ENCODE measurements at regions not wholly inside any gene's neighbourhood (a gene's known extent, or its start where the extent isn't known, plus 50 kb on each side); places are given as distances from the start of the nearest gene placed in this dataset.
"Not testable (repeated sequence)": the region's sequence is repeated elsewhere in the genome, so short reads cannot be mapped to it uniquely, and the experiment has no call there.

- Histone ChIP-seq H3K4me3 (no peak overlapping the region), H3K27ac (no peak overlapping the region), H3K4me1 (replicated peaks in 1 of 2) (no peaks in the 10 kb centered on the region)
- ATAC-seq (replicated peaks in 6 of 8) = no peak
- WGBS, 10 experiments = 0 to 100% (median 70%) methylated on average over 1 to 2 of the region's 2 CpGs; no CpG with 5 or more reads in 1 of the 10 experiments
- in situ Hi-C loops (cut with MboI; ENCODE audit: low pct_unique_long_range_greater_than_20kb in 2 of 9, low sequenced_read_pairs in 9 of 9, unreplicated experiment in 9 of 9) = no loop called here
Observed at GRCh38 chr5:115718927-115719326, 93.1 kb upstream of the TMED7 start.

GRCh38 chr5:115713408-115713807, 87.6 kb upstream of the TMED7 start:
- Histone ChIP-seq H3K4me3 (no peak overlapping the region), H3K4me1 (replicated peaks in 1 of 2) (peaks cover 0 to 12% of the 10 kb centered on the region in 2 donors), H3K27ac (no peak overlapping the region)
- in situ Hi-C loops (cut with MboI; ENCODE audit: low pct_unique_long_range_greater_than_20kb in 2 of 9, low sequenced_read_pairs in 9 of 9, unreplicated experiment in 9 of 9) = no loop called here
- no peak for ATAC-seq (replicated peaks in 6 of 8)

GRCh38 chr5:115709585-115709984, 83.7 kb upstream of the TMED7 start:
- peak in 5 of 8 experiments; percentile 49 to 100 (median 69) for ATAC-seq (replicated peaks in 6 of 8)
- in situ Hi-C loops (cut with MboI; ENCODE audit: low pct_unique_long_range_greater_than_20kb in 2 of 9, low sequenced_read_pairs in 9 of 9, unreplicated experiment in 9 of 9) = no loop called here
- Histone ChIP-seq H3K4me3 (no peak overlapping the region), H3K4me1 (replicated peaks in 1 of 2) (peaks cover 0 to 12% of the 10 kb centered on the region in 2 donors), H3K27ac (no peak overlapping the region)
- 0 to 68% (median 28%) methylated on average over 1 to 3 of the region's 3 CpGs; no CpG with 5 or more reads in 4 of the 10 experiments for WGBS, 10 experiments

- in situ Hi-C loops (cut with MboI; ENCODE audit: low pct_unique_long_range_greater_than_20kb in 2 of 9, low sequenced_read_pairs in 9 of 9, unreplicated experiment in 9 of 9) = no loop called here
- WGBS, 10 experiments = 7 to 100% (median 80%) methylated on average over 1 to 2 of the region's 2 CpGs; no CpG with 5 or more reads in 2 of the 10 experiments
- H3K4me1 ChIP-seq (replicated peaks in 1 of 2) = peaks cover 0 to 12% of the 10 kb centered on the region in 2 donors
- no peak overlapping the region for H3K27ac ChIP-seq
- no peak overlapping the region for H3K4me3 ChIP-seq
- no peak for ATAC-seq (replicated peaks in 6 of 8)
Observed at GRCh38 chr5:115708819-115709477, 83.1 kb upstream of the TMED7 start.

GRCh38 chr5:115703514-115703913, 77.7 kb upstream of the TMED7 start:
- H3K27ac ChIP-seq = no peak overlapping the region
- H3K4me1 ChIP-seq (replicated peaks in 1 of 2) = no peaks in the 10 kb centered on the region
- WGBS, 10 experiments = 46 to 100% (median 75%) methylated on average over 1 to 3 of the region's 3 CpGs; no CpG with 5 or more reads in 2 of the 10 experiments
- ATAC-seq (replicated peaks in 6 of 8) = no peak
- in situ Hi-C loops (cut with MboI; ENCODE audit: low pct_unique_long_range_greater_than_20kb in 2 of 9, low sequenced_read_pairs in 9 of 9, unreplicated experiment in 9 of 9) = no loop called here
- H3K4me3 ChIP-seq = no peak overlapping the region

- in situ Hi-C loops (cut with MboI; ENCODE audit: low pct_unique_long_range_greater_than_20kb in 2 of 9, low sequenced_read_pairs in 9 of 9, unreplicated experiment in 9 of 9) = no loop called here
- Histone ChIP-seq H3K4me3 (no peak overlapping the region), H3K4me1 (replicated peaks in 1 of 2) (no peaks in the 10 kb centered on the region), H3K27ac (no peak overlapping the region)
- 32 to 100% (median 65%) methylated on average over 3 to 4 of the region's 4 CpGs for WGBS, 10 experiments
- ATAC-seq (replicated peaks in 6 of 8) = peak in 3 of 8 experiments; percentile 26 to 71 (median 32)
Observed at GRCh38 chr5:115702025-115702424, 76.2 kb upstream of the TMED7 start.

- no peaks in the 10 kb centered on the region for H3K4me1 ChIP-seq (replicated peaks in 1 of 2)
- in situ Hi-C loops (cut with MboI; ENCODE audit: low pct_unique_long_range_greater_than_20kb in 2 of 9, low sequenced_read_pairs in 9 of 9, unreplicated experiment in 9 of 9) = no loop called here
- WGBS, 10 experiments = 0 to 92% (median 53%) methylated on average over 1 to 3 of the region's 3 CpGs
- ATAC-seq (replicated peaks in 6 of 8) = no peak
- H3K4me3 ChIP-seq = no peak overlapping the region
- H3K27ac ChIP-seq = no peak overlapping the region
Observed at GRCh38 chr5:115699967-115700366, 74.1 kb upstream of the TMED7 start.

GRCh38 chr5:115696141-115696650, 70.4 kb upstream of the TMED7 start:
- Histone ChIP-seq H3K4me3 (no peak overlapping the region), H3K4me1 (replicated peaks in 1 of 2) (no peaks in the 10 kb centered on the region), H3K27ac (no peak overlapping the region)
- no peak for ATAC-seq (replicated peaks in 6 of 8)
- in situ Hi-C loops (cut with MboI; ENCODE audit: low pct_unique_long_range_greater_than_20kb in 2 of 9, low sequenced_read_pairs in 9 of 9, unreplicated experiment in 9 of 9) = no loop called here
- 17 to 100% (median 82%) methylated on average over 1 to 4 of the region's 4 CpGs for WGBS, 10 experiments

GRCh38 chr5:115695310-115695880, 69.6 kb upstream of the TMED7 start:
- 30 to 97% (median 87%) methylated on average over 1 to 4 of the region's 4 CpGs for WGBS, 10 experiments
- H3K4me1 ChIP-seq (replicated peaks in 1 of 2) = no peaks in the 10 kb centered on the region
- H3K4me3 ChIP-seq = no peak overlapping the region
- no peak overlapping the region for H3K27ac ChIP-seq
- in situ Hi-C loops (cut with MboI; ENCODE audit: low pct_unique_long_range_greater_than_20kb in 2 of 9, low sequenced_read_pairs in 9 of 9, unreplicated experiment in 9 of 9) = no loop called here
- no peak for ATAC-seq (replicated peaks in 6 of 8)

- peak in 1 of 8 experiments; percentile 64 for ATAC-seq (replicated peaks in 6 of 8)
- H3K27ac ChIP-seq; H3K4me1 ChIP-seq (replicated peaks in 1 of 2); H3K4me3 ChIP-seq; in situ Hi-C loops (cut with MboI; ENCODE audit: low pct_unique_long_range_greater_than_20kb in 2 of 9, low sequenced_read_pairs in 9 of 9, unreplicated experiment in 9 of 9): not testable (repeated sequence)
- 46 to 100% (median 80%) methylated on average over 1 to 2 of the region's 3 CpGs; no CpG with 5 or more reads in 7 of the 10 experiments for WGBS, 10 experiments
Observed at GRCh38 chr5:115691814-115692213, 66.0 kb upstream of the TMED7 start.

- peak in 2 of 8 experiments; percentile 39 to 55 for ATAC-seq (replicated peaks in 6 of 8)
- WGBS, 10 experiments = 0 to 100% (median 84%) methylated on average over 1 of the region's 1 CpG; no CpG with 5 or more reads in 2 of the 10 experiments
- H3K4me3 ChIP-seq = no peak overlapping the region
- H3K4me1 ChIP-seq (replicated peaks in 1 of 2) = no peaks in the 10 kb centered on the region
- H3K27ac ChIP-seq = no peak overlapping the region
- in situ Hi-C loops (cut with MboI; ENCODE audit: low pct_unique_long_range_greater_than_20kb in 2 of 9, low sequenced_read_pairs in 9 of 9, unreplicated experiment in 9 of 9) = no loop called here
Observed at GRCh38 chr5:115686738-115687074, 60.9 kb upstream of the TMED7 start.

- H3K4me1 ChIP-seq (replicated peaks in 1 of 2) = no peaks in the 10 kb centered on the region
- H3K27ac ChIP-seq = no peak overlapping the region
- no peak overlapping the region for H3K4me3 ChIP-seq
- in situ Hi-C loops (cut with MboI; ENCODE audit: low pct_unique_long_range_greater_than_20kb in 2 of 9, low sequenced_read_pairs in 9 of 9, unreplicated experiment in 9 of 9) = no loop called here
- WGBS, 10 experiments = 11 to 100% (median 82%) methylated on average over 1 to 5 of the region's 5 CpGs; no CpG with 5 or more reads in 4 of the 10 experiments
- ATAC-seq (replicated peaks in 6 of 8) = peak in 2 of 8 experiments; percentile 26 to 60
Observed at GRCh38 chr5:115686051-115686737, 60.4 kb upstream of the TMED7 start.

GRCh38 chr5:115685490-115685889, 59.7 kb upstream of the TMED7 start:
- WGBS, 10 experiments = 0 to 89% (median 63%) methylated on average over 1 to 2 of the region's 2 CpGs; no CpG with 5 or more reads in 1 of the 10 experiments
- Histone ChIP-seq H3K4me3 (no peak overlapping the region), H3K27ac (no peak overlapping the region), H3K4me1 (replicated peaks in 1 of 2) (no peaks in the 10 kb centered on the region)
- in situ Hi-C loops (cut with MboI; ENCODE audit: low pct_unique_long_range_greater_than_20kb in 2 of 9, low sequenced_read_pairs in 9 of 9, unreplicated experiment in 9 of 9) = no loop called here
- no peak for ATAC-seq (replicated peaks in 6 of 8)
